Forelimb muscle (tissue), 1 donor: ENCODE measurements at regions not wholly inside any gene's neighbourhood (a gene's known extent, or its start where the extent isn't known, plus 50 kb on each side); places are given as distances from the start of the nearest gene placed in this dataset.

Experiments used
- DNase-seq: peaks from one replicate; pipeline ENCODE4 v3.0.0-alpha.2; 2013; ENCODE audit warnings: low read depth

DNA sequence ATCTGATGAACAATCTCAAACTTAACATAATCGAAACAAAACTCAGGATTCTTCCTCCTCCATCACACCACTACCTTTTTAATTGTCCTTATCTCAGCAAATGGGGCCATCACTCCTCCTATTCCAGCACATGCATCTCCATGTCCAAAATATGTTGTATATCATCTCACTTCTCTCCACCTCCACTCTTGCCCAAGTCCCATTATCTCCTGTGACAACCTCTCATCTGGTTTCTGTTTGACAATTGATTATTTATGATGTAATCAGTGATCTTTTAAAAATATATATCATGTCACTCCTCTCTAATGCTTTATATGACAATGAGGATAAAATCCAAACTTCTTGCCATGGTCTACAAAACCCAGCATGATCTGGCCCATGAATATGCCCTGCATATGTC lies 200.8 kb upstream of the HMGA2 start:
- DNase-seq, result no peak

- no peak for DNase-seq
Measured at GRCh38 chr12:65624554-65625086, 199.7 kb upstream of the HMGA2 start.

DNA sequence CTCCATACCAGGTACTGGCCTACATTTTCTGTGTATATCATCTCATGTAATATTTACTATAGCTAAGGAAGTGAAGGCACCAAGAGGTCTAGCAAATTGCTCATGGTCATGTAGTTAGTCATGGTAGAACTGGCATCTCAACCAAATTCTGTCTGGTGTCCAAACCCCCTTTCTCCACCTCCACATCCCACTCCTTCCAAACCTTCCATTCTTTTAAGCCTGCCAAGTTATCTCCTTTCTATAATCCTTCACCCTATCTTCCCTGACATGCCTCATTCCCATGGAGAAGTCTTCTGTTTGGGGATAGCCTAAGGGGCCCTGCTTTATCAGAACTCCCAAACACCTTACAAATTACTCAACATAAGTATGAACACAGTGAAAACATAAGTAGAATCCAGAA lies 196.2 kb upstream of the HMGA2 start:
- DNase-seq, result no peak

GRCh38 chr12:65630555-65630954 lies 193.7 kb upstream of the HMGA2 start:
- DNase-seq, result no peak

- DNase-seq, result no peak
Measured at GRCh38 chr12:65631621-65632111, 192.6 kb upstream of the HMGA2 start.

GRCh38 chr12:65632131-65632855 lies 192.0 kb upstream of the HMGA2 start:
- no peak for DNase-seq

DNA sequence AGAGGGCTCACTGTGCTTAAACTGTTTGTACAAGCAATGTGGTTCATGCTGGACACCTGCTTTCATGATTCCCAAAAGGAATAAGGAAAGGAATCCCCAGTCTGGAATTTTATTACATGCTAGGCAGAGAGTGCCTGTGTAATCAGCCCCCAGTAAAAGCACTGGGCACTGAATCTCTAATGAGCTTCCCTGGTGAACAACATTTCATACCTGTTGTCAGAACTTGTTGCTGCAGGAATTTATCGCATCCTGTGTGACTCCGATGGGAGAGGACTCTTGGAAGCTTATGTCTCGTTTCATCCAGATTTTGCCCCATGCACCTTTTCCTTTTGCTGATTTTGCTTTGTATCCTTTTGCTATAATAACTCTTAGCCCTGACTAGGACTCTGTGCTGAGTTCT lies 190.2 kb upstream of the HMGA2 start:
- DNase-seq, result no peak

DNA sequence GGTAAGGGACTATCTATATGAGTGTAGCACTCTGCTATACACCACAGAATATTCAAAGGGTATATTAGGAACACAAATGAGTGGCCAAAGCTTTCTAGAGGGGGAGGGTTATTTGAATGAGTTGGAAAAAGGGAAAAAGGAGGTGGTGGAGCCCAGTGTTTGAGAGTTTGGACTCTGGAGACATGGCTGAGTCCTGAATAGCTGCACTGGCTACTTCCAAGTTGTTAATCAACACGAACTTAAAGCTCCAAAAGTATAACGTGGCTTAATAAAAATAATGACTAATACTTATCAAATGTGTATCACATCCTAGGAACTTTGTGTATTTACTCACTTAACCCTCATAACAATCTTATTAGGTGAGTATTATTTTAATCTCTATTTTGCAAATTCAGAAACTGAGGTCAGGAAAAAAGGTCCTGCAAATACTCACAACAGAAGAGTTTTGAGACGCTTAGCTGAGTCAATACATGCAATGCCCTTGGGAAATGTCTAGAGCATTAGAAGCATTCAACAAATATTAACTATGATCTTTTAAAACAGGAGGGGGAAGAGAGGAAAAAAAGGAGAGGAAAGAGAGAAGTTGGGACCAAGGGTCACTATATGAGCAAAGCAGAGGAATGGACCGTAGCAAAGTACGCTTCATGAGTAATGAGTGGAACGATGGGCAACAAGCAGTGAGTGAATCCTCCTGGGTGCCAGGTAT lies 189.5 kb upstream of the HMGA2 start:
- no peak for DNase-seq

- DNase-seq, result no peak
Measured at GRCh38 chr12:65636436-65636835, 187.8 kb upstream of the HMGA2 start.

DNA sequence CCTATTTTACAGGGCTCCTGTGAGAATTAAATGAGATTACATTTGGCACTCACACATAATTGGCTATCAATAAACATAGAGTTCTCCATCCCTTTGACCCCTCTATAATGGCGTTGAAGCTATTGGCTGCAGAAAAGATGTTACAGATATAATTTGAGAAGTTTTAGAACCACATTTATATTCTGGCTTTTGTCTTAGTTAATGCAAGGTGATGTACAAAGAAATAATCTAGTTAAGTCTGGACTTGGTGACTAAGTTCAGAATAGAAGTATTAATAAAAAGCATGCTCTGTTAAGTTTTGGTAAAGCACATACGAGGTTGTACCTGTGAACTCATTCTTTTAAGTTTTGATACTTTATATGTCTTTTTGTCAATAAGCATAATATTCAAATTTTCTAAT lies 187.1 kb upstream of the HMGA2 start:
- DNase-seq, result no peak

- no peak for DNase-seq
Measured at GRCh38 chr12:65637774-65638173, 186.5 kb upstream of the HMGA2 start.

DNA sequence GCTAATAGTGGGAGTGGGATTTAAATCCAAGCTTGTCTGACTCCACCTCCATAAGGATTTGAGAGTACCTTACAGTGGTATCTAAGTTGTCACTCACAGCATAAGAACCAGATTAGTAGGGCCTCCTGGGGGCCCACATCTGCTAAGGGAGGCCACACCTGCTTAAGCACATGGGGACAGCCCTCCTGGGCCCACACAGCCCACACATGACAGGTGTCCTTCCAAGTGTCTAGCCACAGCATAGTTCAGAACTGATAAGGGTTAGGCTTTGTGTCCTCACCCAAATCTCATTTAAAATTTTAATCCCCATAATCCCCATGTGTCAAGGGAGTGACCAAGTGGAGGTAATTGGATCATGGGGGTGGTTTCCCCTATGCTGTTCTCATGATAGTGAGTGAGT lies 186.0 kb upstream of the HMGA2 start:
- DNase-seq, result no peak

- no peak for DNase-seq
Measured at GRCh38 chr12:65640489-65640901, 183.8 kb upstream of the HMGA2 start.

DNA sequence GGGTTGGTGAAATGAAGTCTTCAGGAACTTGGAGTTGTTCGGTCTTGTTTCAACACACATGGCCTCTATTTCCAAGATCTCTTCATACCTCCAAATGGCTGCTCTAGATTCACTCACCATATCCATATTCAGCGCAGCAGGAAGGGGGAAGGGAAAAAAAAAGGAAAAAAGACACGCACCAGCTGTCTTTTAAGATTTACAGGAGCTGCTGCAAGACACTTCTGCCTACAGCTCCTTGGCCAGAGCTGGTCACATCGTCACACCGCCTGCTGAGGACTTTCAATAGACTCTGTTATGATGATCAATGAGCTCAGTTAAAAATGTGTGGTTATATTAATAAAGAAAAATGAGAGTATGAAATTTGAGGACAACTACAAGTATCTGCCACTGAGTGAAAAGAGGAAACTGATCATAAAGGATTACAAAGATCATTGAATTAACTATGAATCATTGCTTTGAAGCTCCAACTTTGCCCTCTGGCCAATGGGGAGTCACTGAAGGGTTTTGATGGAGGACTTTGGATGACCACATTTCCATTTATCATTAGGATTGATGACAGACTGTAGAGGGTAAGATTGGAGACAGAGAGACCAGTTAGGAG lies 182.1 kb upstream of the HMGA2 start:
- DNase-seq, result no peak

DNA sequence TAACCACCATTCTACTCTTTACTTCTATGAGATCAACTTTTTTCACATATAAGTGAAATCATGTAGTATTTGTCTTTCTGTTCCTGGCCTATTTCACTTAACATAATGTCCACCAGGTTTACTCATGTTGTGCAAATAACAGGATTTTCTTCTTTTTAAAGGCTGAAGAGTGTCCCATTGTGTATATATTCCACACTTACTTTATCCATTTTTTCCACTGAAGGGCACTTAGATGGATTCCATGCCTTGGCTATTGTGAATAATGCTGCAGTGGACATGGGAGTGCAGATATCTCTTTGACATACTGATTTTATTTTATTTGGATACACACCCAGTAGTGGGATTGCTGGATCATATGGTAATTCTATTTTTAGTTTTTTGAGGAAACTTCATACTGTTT lies 181.1 kb upstream of the HMGA2 start:
- DNase-seq, result no peak

DNA sequence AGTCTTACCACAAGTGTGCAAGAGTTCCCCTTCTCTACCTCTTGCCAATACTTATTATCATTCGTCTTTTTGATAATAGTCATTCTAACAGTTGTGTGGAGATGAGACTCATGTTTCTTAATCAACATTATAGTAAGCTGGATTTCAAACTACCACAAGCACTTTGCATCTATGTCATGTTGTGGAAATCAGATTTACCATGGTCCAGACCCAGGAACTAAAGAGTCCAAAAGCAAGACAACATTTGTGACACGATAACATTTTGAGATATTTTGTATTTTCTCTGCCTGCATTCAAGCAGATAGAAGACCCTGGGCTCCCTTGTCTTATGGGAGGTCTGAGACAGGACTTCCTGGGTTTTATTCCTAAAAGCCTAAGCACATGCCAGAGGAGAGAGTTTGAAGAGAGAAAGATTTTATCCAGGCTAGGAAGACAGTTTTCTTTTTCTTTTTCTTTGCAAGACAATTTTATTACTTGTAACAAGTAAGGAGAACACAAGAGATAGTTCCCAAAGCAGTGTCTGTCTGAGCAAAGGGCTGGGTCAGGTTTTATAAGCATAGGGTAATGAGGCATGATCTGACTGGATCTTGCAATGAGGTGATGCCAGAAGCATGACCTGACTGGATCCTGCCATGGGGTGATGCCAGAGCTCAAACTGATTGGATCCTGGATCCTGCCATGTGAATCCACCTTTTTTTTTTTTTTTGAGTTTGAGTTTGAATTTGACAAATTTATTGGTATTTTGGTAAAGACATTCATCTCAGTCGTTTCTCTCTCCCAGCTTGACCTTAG lies 180.5 kb upstream of the HMGA2 start:
- DNase-seq, result no peak

- DNase-seq, result no peak
Measured at GRCh38 chr12:65646127-65646643, 178.1 kb upstream of the HMGA2 start.

DNA sequence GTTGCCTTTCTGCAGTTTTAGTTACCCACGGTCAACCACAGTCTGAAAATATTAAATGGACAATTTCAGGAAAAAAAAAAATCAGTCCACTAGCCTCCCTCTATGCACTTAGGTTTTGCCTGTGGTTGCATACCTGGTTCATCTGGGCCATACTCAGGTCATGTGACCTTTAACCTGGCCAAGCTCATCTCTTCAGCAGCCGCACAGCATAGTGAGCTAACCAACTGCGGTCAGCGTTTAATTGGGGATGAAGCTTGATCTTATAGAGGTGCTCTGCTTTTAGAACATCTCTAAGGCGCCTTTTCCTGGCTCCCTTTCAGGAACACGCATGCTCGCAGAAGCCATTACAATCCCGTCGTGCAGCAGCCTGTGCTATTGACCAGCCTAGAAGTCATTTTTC lies 177.2 kb upstream of the HMGA2 start:
- DNase-seq, result no peak

- DNase-seq, result no peak
Measured at GRCh38 chr12:65648461-65648860, 175.8 kb upstream of the HMGA2 start.

GRCh38 chr12:65649126-65649525 lies 175.2 kb upstream of the HMGA2 start:
- no peak for DNase-seq

DNA sequence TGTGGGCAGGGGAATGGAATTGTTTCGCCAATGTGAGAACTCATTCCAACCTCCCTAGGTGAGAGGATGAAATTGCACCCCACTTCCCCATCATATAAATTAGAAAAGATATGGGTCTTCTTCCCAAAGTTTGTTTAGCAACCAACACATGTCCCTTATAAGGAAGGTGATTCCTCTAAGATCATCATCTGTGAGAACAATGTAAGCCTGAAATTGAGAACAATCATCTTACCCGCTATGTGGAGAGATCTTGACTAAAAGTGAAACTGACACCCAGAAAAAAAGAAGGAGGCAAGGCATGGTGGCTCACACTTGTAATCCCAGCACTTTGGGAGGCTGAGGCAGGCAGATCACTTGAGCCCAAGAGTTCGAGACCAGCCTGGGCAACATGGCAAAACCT lies 173.2 kb upstream of the HMGA2 start:
- DNase-seq, result no peak

GRCh38 chr12:65653321-65653720 lies 171.0 kb upstream of the HMGA2 start:
- no peak for DNase-seq
